ENCODE measurements at regions not wholly inside any gene's neighbourhood (a gene's known extent, or its start where the extent isn't known, plus 50 kb on each side); places are given as distances from the start of the nearest gene placed in this dataset.

DNA sequence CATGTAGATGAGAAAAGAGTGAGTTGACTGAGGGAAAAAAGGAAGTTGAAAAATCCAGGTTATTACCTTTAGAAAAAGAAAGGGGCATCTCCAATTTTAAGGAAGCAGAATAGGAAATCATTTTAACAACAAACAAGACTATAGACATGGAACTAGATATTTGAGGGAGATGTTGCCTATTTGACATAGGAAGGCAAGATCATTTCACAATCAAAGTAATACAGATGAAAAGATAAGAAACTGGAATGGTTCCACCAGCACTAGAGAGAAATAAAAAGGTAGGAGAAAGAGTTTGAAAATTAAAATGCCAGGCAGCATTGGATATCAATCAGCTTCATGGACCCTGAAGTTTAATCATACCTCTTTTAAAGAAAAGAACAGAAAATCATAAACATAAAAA, 881.0 kb upstream of the MGAT4C start:
- DNase-seq (ENCODE audit: low spot score): no peak
- TF ChIP-seq, protein P1, sequence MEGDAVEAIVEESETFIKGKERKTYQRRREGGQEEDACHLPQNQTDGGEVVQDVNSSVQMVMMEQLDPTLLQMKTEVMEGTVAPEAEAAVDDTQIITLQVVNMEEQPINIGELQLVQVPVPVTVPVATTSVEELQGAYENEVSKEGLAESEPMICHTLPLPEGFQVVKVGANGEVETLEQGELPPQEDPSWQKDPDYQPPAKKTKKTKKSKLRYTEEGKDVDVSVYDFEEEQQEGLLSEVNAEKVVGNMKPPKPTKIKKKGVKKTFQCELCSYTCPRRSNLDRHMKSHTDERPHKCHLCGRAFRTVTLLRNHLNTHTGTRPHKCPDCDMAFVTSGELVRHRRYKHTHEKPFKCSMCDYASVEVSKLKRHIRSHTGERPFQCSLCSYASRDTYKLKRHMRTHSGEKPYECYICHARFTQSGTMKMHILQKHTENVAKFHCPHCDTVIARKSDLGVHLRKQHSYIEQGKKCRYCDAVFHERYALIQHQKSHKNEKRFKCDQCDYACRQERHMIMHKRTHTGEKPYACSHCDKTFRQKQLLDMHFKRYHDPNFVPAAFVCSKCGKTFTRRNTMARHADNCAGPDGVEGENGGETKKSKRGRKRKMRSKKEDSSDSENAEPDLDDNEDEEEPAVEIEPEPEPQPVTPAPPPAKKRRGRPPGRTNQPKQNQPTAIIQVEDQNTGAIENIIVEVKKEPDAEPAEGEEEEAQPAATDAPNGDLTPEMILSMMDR (IDR thresholded peaks at IDR 0.05; ENCODE audit: borderline replicate concordance, control extremely low read depth, extremely low read depth, insufficient read depth, missing control alignments): no peak
- in situ Hi-C loops (cut with MboI; ENCODE audit: low sequenced_read_pairs, unreplicated experiment): no loop called here

DNA sequence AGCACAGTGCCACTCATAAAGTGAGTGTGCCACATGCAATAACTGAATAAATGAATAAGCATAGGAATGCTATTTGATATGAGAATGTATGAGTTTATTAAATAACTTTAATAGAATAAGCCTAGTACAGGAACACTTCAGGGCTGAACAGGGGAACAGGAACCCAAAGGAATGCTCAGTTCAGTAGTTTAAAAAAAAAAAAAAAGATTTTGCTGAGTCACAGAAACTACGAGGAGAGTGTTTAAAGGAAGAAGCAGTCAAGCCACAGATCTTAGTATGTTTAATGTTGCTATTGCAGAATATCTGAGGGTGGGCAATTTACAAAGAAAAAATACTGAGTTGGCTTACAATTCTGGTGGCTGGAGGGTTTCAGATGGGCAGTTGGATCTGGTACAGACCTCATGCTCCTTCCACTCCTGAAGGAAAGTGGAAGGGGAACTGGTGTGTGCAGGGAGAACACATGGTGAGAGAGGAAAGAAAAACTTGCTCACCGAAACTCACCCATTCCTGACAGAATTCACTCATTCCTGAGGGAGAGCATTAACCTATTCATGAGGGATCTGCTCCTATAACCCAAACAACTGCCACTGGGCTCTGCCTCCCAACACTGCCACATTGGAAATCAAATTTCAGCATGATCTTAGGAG, 880.3 kb upstream of the MGAT4C start:
- TF ChIP-seq, protein P1 (IDR thresholded peaks at IDR 0.05; ENCODE audit: borderline replicate concordance, control extremely low read depth, extremely low read depth, insufficient read depth, missing control alignments): no peak
- in situ Hi-C loops (cut with MboI; ENCODE audit: low sequenced_read_pairs, unreplicated experiment): no loop called here
- no peak for DNase-seq (ENCODE audit: low spot score)

GRCh38 chr12:87127272-87127671, 871.1 kb upstream of the MGAT4C start:
- TF ChIP-seq, protein P1 (IDR thresholded peaks at IDR 0.05; ENCODE audit: borderline replicate concordance, control extremely low read depth, extremely low read depth, insufficient read depth, missing control alignments): no peak
- in situ Hi-C loops (cut with MboI; ENCODE audit: low sequenced_read_pairs, unreplicated experiment): no loop called here
- DNase-seq (ENCODE audit: low spot score): no peak

- TF ChIP-seq, protein P1 (IDR thresholded peaks at IDR 0.05; ENCODE audit: borderline replicate concordance, control extremely low read depth, extremely low read depth, insufficient read depth, missing control alignments): no peak
- no peak for DNase-seq (ENCODE audit: low spot score)
- in situ Hi-C loops (cut with MboI; ENCODE audit: low sequenced_read_pairs, unreplicated experiment): no loop called here
These were observed 865.7 kb upstream of the MGAT4C start for GRCh38 chr12:87121896-87122295.

DNA sequence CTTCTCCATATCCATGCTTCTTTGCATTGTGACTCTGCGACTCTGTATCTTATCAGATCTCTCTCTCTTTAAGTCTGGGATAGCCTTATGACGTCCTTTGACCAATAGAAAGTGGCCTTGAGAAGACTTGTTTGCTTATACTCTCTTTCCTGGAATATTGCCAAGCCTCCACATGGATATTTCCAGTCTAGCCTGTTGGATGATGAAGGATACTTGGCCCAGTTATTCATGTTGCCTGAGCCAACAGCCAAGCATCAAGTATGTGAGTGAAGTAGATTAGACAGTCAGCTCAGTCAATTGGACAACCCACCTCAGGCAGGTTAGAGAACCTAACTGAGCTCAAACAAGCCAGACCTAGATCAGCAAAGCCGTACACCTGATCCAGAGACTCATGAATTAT, 864.2 kb upstream of the MGAT4C start:
- TF ChIP-seq, protein P1 (IDR thresholded peaks at IDR 0.05; ENCODE audit: borderline replicate concordance, control extremely low read depth, extremely low read depth, insufficient read depth, missing control alignments): no peak
- in situ Hi-C loops (cut with MboI; ENCODE audit: low sequenced_read_pairs, unreplicated experiment): no loop called here
- DNase-seq (ENCODE audit: low spot score): no peak

GRCh38 chr12:87119713-87120112, 863.5 kb upstream of the MGAT4C start:
- no peak for DNase-seq (ENCODE audit: low spot score)
- in situ Hi-C loops (cut with MboI; ENCODE audit: low sequenced_read_pairs, unreplicated experiment): no loop called here
- TF ChIP-seq, protein P1 (IDR thresholded peaks at IDR 0.05; ENCODE audit: borderline replicate concordance, control extremely low read depth, extremely low read depth, insufficient read depth, missing control alignments): no peak

Data from GM13976 (cell line).